SK-N-SH treated with all-trans-retinoic acid at 6 μM for 48 hours (cell line): ENCODE measurements at regions not wholly inside any gene's neighbourhood (a gene's known extent, or its start where the extent isn't known, plus 50 kb on each side); places are given as distances from the start of the nearest gene placed in this dataset.

Source experiments
- ATAC-seq: fragments of 200-7000 bp; cut with Tn5 transposase; 3 replicates; pipeline ENCODE4 v1.9.1; 2020; ENCODE audit warnings: mild to moderate bottlenecking, moderate library complexity
- ARNTL ChIP-seq: fragments of 450-650 bp; formaldehyde crosslinking; IDR thresholded peaks from 2 replicates; pipeline ENCODE4 v1.5.0; 2020; ENCODE audit warnings: low read depth, mild to moderate bottlenecking, moderate library complexity, borderline replicate concordance
- BACH2 ChIP-seq: fragments of 250-450 bp; sonication (Bioruptor Pico); IDR thresholded peaks from 2 replicates; pipeline ENCODE4 v1.9.0; 2021; ENCODE audit warnings: mild to moderate bottlenecking, borderline replicate concordance
- CSRNP3 ChIP-seq: fragments of 250-450 bp; sonication (Bioruptor Pico); IDR thresholded peaks from 2 replicates; pipeline ENCODE4 v1.5.1; 2021; ENCODE audit warnings: mild to moderate bottlenecking, moderate library complexity
- GLIS3 ChIP-seq: fragments of 250-450 bp; sonication (Bioruptor Pico); IDR thresholded peaks from 2 replicates; pipeline ENCODE4 v1.5.0; 2020; ENCODE audit warnings: mild to moderate bottlenecking, moderate library complexity
- ISL1 ChIP-seq: fragments of 250-450 bp; sonication (Bioruptor Pico); IDR thresholded peaks from 2 replicates; pipeline ENCODE4 v2.1.2; 2022; ENCODE audit warnings: mild to moderate bottlenecking, moderate library complexity
- OSR1 ChIP-seq: fragments of 250-450 bp; sonication (Bioruptor Pico); IDR thresholded peaks from 2 replicates; pipeline ENCODE4 v1.8.0; 2022; ENCODE audit warnings: moderate library complexity, mild to moderate bottlenecking, inconsistent platforms
- PPARA ChIP-seq: fragments of 250-450 bp; sonication (Bioruptor Pico); IDR thresholded peaks from 2 replicates; pipeline ENCODE4 v1.5.0; 2020; ENCODE audit warnings: mild to moderate bottlenecking, borderline replicate concordance
- RARB ChIP-seq: fragments of 250-450 bp; sonication (Bioruptor Pico); IDR thresholded peaks from 2 replicates; pipeline ENCODE4 v1.8.0; 2021; ENCODE audit warnings: mild to moderate bottlenecking, moderate library complexity
- SNAI2 ChIP-seq: fragments of 250-450 bp; sonication (Bioruptor Pico); IDR thresholded peaks from 2 replicates; pipeline ENCODE4 v1.5.0; 2020; ENCODE audit warnings: mild to moderate bottlenecking, moderate library complexity
- TOX ChIP-seq: fragments of 250-450 bp; sonication (Bioruptor Pico); IDR thresholded peaks from 2 replicates; pipeline ENCODE4 v1.8.0; 2021; ENCODE audit warnings: mild to moderate bottlenecking, moderate library complexity, borderline replicate concordance
- TSHZ2 ChIP-seq: fragments of 250-450 bp; sonication (Bioruptor Pico); IDR thresholded peaks from 2 replicates; pipeline ENCODE4 v1.5.0; 2020; ENCODE audit warnings: mild to moderate bottlenecking, moderate library complexity
- ZC3H10 ChIP-seq: fragments of 250-450 bp; sonication (Bioruptor Pico); IDR thresholded peaks from 2 replicates; pipeline ENCODE4 v1.5.1; 2021; ENCODE audit warnings: mild to moderate bottlenecking, moderate library complexity
- ZFP3 ChIP-seq: fragments of 250-450 bp; sonication (Bioruptor Pico); IDR thresholded peaks from 2 replicates; pipeline ENCODE4 v1.5.0; 2020; ENCODE audit warnings: mild to moderate bottlenecking, moderate library complexity
- ZNF565 ChIP-seq: fragments of 450-650 bp; formaldehyde crosslinking; conservative IDR thresholded peaks from 2 replicates; pipeline ENCODE4 v1.5.0; 2020; ENCODE audit warnings: low read depth, mild to moderate bottlenecking, moderate library complexity
- ZNF8 ChIP-seq: fragments of 450-650 bp; formaldehyde crosslinking; IDR thresholded peaks from 2 replicates; pipeline ENCODE4 v1.5.0; 2020; ENCODE audit warnings: mild to moderate bottlenecking, moderate library complexity
- TF ChIP-seq, protein P1 (sequence below): fragments of 250-450 bp; sonication (Bioruptor Pico); IDR thresholded peaks from 2 replicates; pipeline ENCODE4 v1.8.0; 2020; ENCODE audit warnings: mild to moderate bottlenecking, moderate library complexity, borderline replicate concordance
- TF ChIP-seq, protein P2 (sequence below): fragments of 250-450 bp; sonication (Bioruptor Pico); IDR thresholded peaks from 2 replicates; pipeline ENCODE4 v1.8.0; 2021; ENCODE audit warnings: low read depth, mild to moderate bottlenecking, moderate library complexity, borderline replicate concordance
- TF ChIP-seq, protein P3 (sequence below): fragments of 250-450 bp; sonication (Bioruptor Pico); IDR thresholded peaks from 2 replicates; pipeline ENCODE4 v1.5.1; 2020; ENCODE audit warnings: low read depth, mild to moderate bottlenecking, moderate library complexity

- peak; percentile 63; the same call in 2 of the 3 replicates for ATAC-seq
- no peak for TF ChIP-seq TOX (CRISPR knock-in tag)
- no peak for TF ChIP-seq SNAI2 (CRISPR knock-in tag)
- TF ChIP-seq, protein P1, sequence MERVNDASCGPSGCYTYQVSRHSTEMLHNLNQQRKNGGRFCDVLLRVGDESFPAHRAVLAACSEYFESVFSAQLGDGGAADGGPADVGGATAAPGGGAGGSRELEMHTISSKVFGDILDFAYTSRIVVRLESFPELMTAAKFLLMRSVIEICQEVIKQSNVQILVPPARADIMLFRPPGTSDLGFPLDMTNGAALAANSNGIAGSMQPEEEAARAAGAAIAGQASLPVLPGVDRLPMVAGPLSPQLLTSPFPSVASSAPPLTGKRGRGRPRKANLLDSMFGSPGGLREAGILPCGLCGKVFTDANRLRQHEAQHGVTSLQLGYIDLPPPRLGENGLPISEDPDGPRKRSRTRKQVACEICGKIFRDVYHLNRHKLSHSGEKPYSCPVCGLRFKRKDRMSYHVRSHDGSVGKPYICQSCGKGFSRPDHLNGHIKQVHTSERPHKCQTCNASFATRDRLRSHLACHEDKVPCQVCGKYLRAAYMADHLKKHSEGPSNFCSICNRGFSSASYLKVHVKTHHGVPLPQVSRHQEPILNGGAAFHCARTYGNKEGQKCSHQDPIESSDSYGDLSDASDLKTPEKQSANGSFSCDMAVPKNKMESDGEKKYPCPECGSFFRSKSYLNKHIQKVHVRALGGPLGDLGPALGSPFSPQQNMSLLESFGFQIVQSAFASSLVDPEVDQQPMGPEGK, result no peak
- TF ChIP-seq TSHZ2 (CRISPR knock-in tag), result no peak
- no peak for TF ChIP-seq ZFP3 (CRISPR knock-in tag)
- no peak for TF ChIP-seq CSRNP3
These were observed 956.1 kb downstream of the ADGRL3 start for GRCh38 chr4:62156205-62156604.

DNA sequence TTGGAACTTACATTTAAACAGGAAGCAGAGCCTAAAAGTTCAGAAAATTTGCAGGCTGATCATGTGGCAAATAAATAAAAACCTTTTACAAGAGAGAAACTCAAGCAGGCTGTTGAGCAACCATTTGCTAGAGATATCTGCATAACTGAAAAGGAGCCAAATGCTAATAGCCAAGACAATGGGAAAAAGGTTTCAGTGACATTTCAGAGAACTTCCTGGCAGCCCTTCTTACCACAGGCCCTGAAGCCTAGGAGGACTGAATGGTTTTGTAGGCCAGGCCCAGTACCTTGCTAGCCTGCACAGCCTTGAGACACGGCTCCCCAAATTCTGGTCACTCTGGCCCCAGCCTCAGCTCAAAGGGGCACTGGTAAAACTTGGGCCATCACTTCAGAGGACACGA lies 945.1 kb downstream of the ADGRL3 start:
- ATAC-seq, result no peak
- TF ChIP-seq OSR1 (CRISPR knock-in tag), result no peak
- no peak for TF ChIP-seq ZNF8 (CRISPR knock-in tag)
- TF ChIP-seq, protein P1, result no peak
- no peak for TF ChIP-seq GLIS3 (CRISPR knock-in tag)
- TF ChIP-seq ARNTL (CRISPR knock-in tag), result no peak
- no peak for TF ChIP-seq ZNF565 (CRISPR knock-in tag)
- TF ChIP-seq CSRNP3, result no peak
- no peak for TF ChIP-seq TOX (CRISPR knock-in tag)
- TF ChIP-seq PPARA, result no peak
- no peak for TF ChIP-seq TSHZ2 (CRISPR knock-in tag)
- TF ChIP-seq, protein P2, sequence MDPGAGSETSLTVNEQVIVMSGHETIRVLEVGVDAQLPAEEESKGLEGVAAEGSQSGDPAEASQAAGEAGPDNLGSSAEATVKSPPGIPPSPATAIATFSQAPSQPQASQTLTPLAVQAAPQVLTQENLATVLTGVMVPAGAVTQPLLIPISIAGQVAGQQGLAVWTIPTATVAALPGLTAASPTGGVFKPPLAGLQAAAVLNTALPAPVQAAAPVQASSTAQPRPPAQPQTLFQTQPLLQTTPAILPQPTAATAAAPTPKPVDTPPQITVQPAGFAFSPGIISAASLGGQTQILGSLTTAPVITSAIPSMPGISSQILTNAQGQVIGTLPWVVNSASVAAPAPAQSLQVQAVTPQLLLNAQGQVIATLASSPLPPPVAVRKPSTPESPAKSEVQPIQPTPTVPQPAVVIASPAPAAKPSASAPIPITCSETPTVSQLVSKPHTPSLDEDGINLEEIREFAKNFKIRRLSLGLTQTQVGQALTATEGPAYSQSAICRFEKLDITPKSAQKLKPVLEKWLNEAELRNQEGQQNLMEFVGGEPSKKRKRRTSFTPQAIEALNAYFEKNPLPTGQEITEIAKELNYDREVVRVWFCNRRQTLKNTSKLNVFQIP (CRISPR knock-in tag), result no peak
- TF ChIP-seq RARB, result no peak
- no peak for TF ChIP-seq ISL1 (CRISPR knock-in tag)
- no peak for TF ChIP-seq ZFP3 (CRISPR knock-in tag)
- TF ChIP-seq BACH2 (CRISPR knock-in tag), result no peak
- TF ChIP-seq SNAI2 (CRISPR knock-in tag), result no peak
- TF ChIP-seq ZC3H10 (CRISPR knock-in tag), result no peak
- TF ChIP-seq, protein P3, sequence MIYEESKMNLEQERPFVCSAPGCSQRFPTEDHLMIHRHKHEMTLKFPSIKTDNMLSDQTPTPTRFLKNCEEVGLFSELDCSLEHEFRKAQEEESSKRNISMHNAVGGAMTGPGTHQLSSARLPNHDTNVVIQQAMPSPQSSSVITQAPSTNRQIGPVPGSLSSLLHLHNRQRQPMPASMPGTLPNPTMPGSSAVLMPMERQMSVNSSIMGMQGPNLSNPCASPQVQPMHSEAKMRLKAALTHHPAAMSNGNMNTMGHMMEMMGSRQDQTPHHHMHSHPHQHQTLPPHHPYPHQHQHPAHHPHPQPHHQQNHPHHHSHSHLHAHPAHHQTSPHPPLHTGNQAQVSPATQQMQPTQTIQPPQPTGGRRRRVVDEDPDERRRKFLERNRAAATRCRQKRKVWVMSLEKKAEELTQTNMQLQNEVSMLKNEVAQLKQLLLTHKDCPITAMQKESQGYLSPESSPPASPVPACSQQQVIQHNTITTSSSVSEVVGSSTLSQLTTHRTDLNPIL, result no peak
